GM12872 (cell line): ENCODE measurements at regions not wholly inside any gene's neighbourhood (a gene's known extent, or its start where the extent isn't known, plus 50 kb on each side); places are given as distances from the start of the nearest gene placed in this dataset.

Experiments used
- CTCF ChIP-seq: IDR thresholded peaks from 3 replicates; pipeline ENCODE4 v1.5.1; 2011; ENCODE audit warnings: low read depth, mild to moderate bottlenecking, low read length, moderate library complexity; ENCODE audit not compliant: insufficient read depth

DNA sequence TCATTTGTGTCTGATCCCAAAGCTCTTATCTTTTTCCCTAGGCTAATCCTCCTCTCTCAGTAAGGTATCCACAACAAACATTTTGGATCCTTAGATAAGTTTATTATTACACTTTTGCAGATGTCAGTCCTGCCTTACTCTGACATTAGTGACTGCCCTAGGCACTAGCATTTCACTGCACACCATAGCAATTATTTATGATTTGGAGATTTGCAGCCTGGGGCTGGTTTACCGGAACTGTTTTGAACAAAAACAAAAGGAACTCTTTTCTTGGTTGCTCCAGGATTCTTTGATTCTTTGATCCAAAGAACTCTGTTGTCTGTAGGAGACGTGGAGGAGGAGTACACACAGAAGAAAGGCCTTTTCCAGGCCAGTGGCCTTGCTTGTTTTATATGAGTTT is 80.4 kb downstream of the EDNRB start:
- TF ChIP-seq CTCF, result no peak

GRCh38 chr13:77836423-77836822 is 82.2 kb downstream of the EDNRB start:
- TF ChIP-seq CTCF, result no peak

- no peak for TF ChIP-seq CTCF
Observed at GRCh38 chr13:77833331-77833863, 85.2 kb downstream of the EDNRB start.

GRCh38 chr13:77832339-77833100 is 86.1 kb downstream of the EDNRB start:
- TF ChIP-seq CTCF, result no peak

- TF ChIP-seq CTCF, result no peak
Observed at GRCh38 chr13:77831866-77832265, 86.8 kb downstream of the EDNRB start.

GRCh38 chr13:77829963-77830362 is 88.7 kb downstream of the EDNRB start:
- TF ChIP-seq CTCF, result no peak

DNA sequence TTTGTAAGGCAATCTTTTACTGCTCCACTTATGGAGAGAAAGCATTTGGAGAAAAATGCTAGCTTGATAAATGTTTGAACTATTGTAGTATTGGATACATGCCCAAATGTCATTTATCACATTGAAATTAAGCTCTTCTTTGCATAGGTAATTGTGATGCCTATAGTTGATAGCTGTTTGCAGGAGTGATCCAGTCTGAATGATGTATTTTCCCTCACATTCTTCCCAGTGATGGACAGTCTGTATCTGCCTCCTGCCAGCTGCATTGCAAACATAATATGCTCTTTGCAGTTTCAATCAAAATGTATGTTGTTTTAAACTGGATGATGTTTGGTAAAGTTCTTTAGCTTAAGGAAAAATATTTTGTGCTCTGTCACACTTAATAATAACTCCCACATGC is 89.8 kb downstream of the EDNRB start:
- TF ChIP-seq CTCF, result no peak
